HEK293 (cell line): ENCODE measurements at regions not wholly inside any gene's neighbourhood (a gene's known extent, or its start where the extent isn't known, plus 50 kb on each side); places are given as distances from the start of the nearest gene placed in this dataset.

Experiments
- PRDM10 ChIP-seq: fragments of 450-650 bp; formaldehyde crosslinking; IDR thresholded peaks from 2 replicates; pipeline ENCODE4 v1.5.1; 2016; ENCODE audit warnings: missing biosample characterization, missing genetic modification characterization

GRCh38 chr14:76919431-76920330 is 93.5 kb downstream of the LRRC74A start (continued):
- TF ChIP-seq PRDM10, result peak; percentile 59
